ENCODE measurements at regions not wholly inside any gene's neighbourhood (a gene's known extent, or its start where the extent isn't known, plus 50 kb on each side); places are given as distances from the start of the nearest gene placed in this dataset.

- TF ChIP-seq, protein P1, sequence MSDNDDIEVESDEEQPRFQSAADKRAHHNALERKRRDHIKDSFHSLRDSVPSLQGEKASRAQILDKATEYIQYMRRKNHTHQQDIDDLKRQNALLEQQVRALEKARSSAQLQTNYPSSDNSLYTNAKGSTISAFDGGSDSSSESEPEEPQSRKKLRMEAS (IDR thresholded peaks at IDR 0.05; ENCODE audit: low read depth, low read length): no peak
- no peak for TF ChIP-seq POLR2A (IDR thresholded peaks at IDR 0.05; ENCODE audit: extremely low read depth, insufficient read length)
- DNase-seq (ENCODE audit: low read depth): no peak
- no peak overlapping the region for H3K4me3 ChIP-seq (ENCODE audit: low read depth, low read length)
Measured at GRCh38 chr7:41039386-41039953, 663.4 kb downstream of the INHBA start.

GRCh38 chr7:41038211-41038610 lies 664.7 kb downstream of the INHBA start:
- TF ChIP-seq MYC (IDR thresholded peaks at IDR 0.05; ENCODE audit: low read depth, low read length): no peak
- TF ChIP-seq, protein P1 (IDR thresholded peaks at IDR 0.05; ENCODE audit: low read depth, low read length): no peak
- no peak for TF ChIP-seq CTCF (IDR thresholded peaks at IDR 0.05; ENCODE audit: low read depth, low read length)
- no peak for TF ChIP-seq POLR2A (IDR thresholded peaks at IDR 0.05; ENCODE audit: extremely low read depth, insufficient read length)
- no peak for DNase-seq (ENCODE audit: low read depth)
- H3K4me3 ChIP-seq (ENCODE audit: low read depth, low read length): no peak overlapping the region

DNA sequence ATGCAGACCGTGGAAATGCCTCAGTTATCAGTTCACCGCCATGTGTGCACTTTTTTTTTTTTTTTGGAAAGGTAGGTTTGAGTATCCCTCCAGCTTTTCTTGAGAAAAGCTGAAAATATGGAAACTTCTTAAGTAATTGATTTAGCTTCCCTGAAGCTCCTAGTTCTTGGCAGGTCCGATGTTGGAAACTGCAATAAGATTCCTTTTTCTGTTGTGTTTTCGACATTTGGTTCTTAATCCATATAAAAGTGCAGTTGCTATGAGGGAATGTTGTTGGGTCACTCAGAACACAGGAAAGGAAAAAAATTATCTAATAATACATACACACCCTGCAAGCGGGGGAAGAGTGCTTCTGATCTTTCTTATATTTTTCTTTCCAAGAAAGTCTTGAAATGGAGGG lies 665.2 kb downstream of the INHBA start:
- no peak overlapping the region for H3K4me3 ChIP-seq (ENCODE audit: low read depth, low read length)
- no peak for DNase-seq (ENCODE audit: low read depth)
- no peak for TF ChIP-seq MYC (IDR thresholded peaks at IDR 0.05; ENCODE audit: low read depth, low read length)
- TF ChIP-seq, protein P1 (IDR thresholded peaks at IDR 0.05; ENCODE audit: low read depth, low read length): no peak
- TF ChIP-seq CTCF (IDR thresholded peaks at IDR 0.05; ENCODE audit: low read depth, low read length): no peak
- no peak for TF ChIP-seq POLR2A (IDR thresholded peaks at IDR 0.05; ENCODE audit: extremely low read depth, insufficient read length)

DNA sequence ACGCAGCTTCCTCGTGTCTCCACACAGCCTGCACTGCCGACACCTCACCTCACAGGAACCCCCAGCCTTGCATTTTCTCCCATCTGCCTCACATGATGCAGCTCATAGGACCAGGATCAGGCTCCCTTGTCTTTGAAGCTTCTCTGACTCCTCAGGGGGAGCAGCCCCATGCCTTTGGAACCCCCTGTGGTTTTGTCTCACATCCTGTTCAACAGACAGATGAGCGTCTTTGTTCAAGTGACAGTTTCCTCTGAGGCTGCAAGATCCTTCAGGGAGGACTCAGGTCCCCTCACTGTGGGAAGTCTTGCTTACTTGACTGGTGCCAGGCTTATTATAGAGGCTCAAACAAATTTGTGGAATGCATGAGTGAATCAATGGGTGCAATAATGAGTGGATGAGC lies 667.1 kb downstream of the INHBA start:
- peak; percentile 14 for DNase-seq (ENCODE audit: low read depth)
- TF ChIP-seq POLR2A (IDR thresholded peaks at IDR 0.05; ENCODE audit: extremely low read depth, insufficient read length): no peak
- no peak overlapping the region for H3K4me3 ChIP-seq (ENCODE audit: low read depth, low read length)

GRCh38 chr7:41033500-41033899 lies 669.4 kb downstream of the INHBA start:
- TF ChIP-seq, protein P1 (IDR thresholded peaks at IDR 0.05; ENCODE audit: low read depth, low read length): no peak
- TF ChIP-seq CTCF (IDR thresholded peaks at IDR 0.05; ENCODE audit: low read depth, low read length) (no peak), MYC (IDR thresholded peaks at IDR 0.05; ENCODE audit: low read depth, low read length) (no peak), POLR2A (IDR thresholded peaks at IDR 0.05; ENCODE audit: extremely low read depth, insufficient read length) (no peak)
- no peak for DNase-seq (ENCODE audit: low read depth)
- no peak overlapping the region for H3K4me3 ChIP-seq (ENCODE audit: low read depth, low read length)

- TF ChIP-seq MYC (IDR thresholded peaks at IDR 0.05; ENCODE audit: low read depth, low read length): no peak
- DNase-seq (ENCODE audit: low read depth): no peak
- no peak overlapping the region for H3K4me3 ChIP-seq (ENCODE audit: low read depth, low read length)
Measured at GRCh38 chr7:41030673-41031072, 672.2 kb downstream of the INHBA start.

GRCh38 chr7:41029072-41029499 lies 673.8 kb downstream of the INHBA start:
- TF ChIP-seq MYC (IDR thresholded peaks at IDR 0.05; ENCODE audit: low read depth, low read length) (no peak), POLR2A (IDR thresholded peaks at IDR 0.05; ENCODE audit: extremely low read depth, insufficient read length) (no peak), CTCF (IDR thresholded peaks at IDR 0.05; ENCODE audit: low read depth, low read length) (no peak)
- TF ChIP-seq, protein P1 (IDR thresholded peaks at IDR 0.05; ENCODE audit: low read depth, low read length): no peak
- no peak overlapping the region for H3K4me3 ChIP-seq (ENCODE audit: low read depth, low read length)
- no peak for DNase-seq (ENCODE audit: low read depth)
